GM19467 (cell line): ENCODE measurements at regions not wholly inside any gene's neighbourhood (a gene's known extent, or its start where the extent isn't known, plus 50 kb on each side); places are given as distances from the start of the nearest gene placed in this dataset.

ENCODE experiments used
- ATAC-seq: cut with Tn5 transposase; IDR thresholded peaks from one replicate; pipeline ENCODE4 v1.9.1; 2021; ENCODE audit warnings: mild to moderate bottlenecking, moderate library complexity; ENCODE audit not compliant: unreplicated experiment

GRCh38 chr3:78139166-78139565 is 1099.3 kb downstream of the ROBO2 start:
- no peak for ATAC-seq

GRCh38 chr3:78140274-78140673 is 1100.4 kb downstream of the ROBO2 start:
- no peak for ATAC-seq

- ATAC-seq: no peak
Observed at GRCh38 chr3:78140866-78141265, 1101.0 kb downstream of the ROBO2 start.

GRCh38 chr3:78141269-78141668 is 1101.4 kb downstream of the ROBO2 start:
- no peak for ATAC-seq

- ATAC-seq: no peak
Observed at GRCh38 chr3:78143000-78143399, 1103.1 kb downstream of the ROBO2 start.

- no peak for ATAC-seq
Observed at GRCh38 chr3:78148986-78149717, 1109.3 kb downstream of the ROBO2 start.

- no peak for ATAC-seq
Observed at GRCh38 chr3:78153973-78154372, 1114.1 kb downstream of the ROBO2 start.

- no peak for ATAC-seq
Observed at GRCh38 chr3:78154521-78155186, 1114.8 kb downstream of the ROBO2 start.

GRCh38 chr3:78161736-78162135 is 1121.8 kb downstream of the ROBO2 start:
- ATAC-seq: no peak

- no peak for ATAC-seq
Observed at GRCh38 chr3:78163379-78163778, 1123.5 kb downstream of the ROBO2 start.

GRCh38 chr3:78165876-78166275 is 1126.0 kb downstream of the ROBO2 start:
- ATAC-seq: no peak

- ATAC-seq: no peak
Observed at GRCh38 chr3:78174821-78175220, 1134.9 kb downstream of the ROBO2 start.

GRCh38 chr3:78176869-78177268 is 1137.0 kb downstream of the ROBO2 start:
- ATAC-seq: no peak

GRCh38 chr3:78177780-78178179 is 1137.9 kb downstream of the ROBO2 start:
- ATAC-seq: no peak

GRCh38 chr3:78178209-78178608 is 1138.3 kb downstream of the ROBO2 start:
- no peak for ATAC-seq

- ATAC-seq: no peak
Observed at GRCh38 chr3:78178740-78179363, 1139.0 kb downstream of the ROBO2 start.

- no peak for ATAC-seq
Observed at GRCh38 chr3:78183906-78184599, 1144.2 kb downstream of the ROBO2 start.

- no peak for ATAC-seq
Observed at GRCh38 chr3:78186404-78186803, 1146.5 kb downstream of the ROBO2 start.

GRCh38 chr3:78201091-78201490 is 1161.2 kb downstream of the ROBO2 start:
- ATAC-seq: no peak

- ATAC-seq: no peak
Observed at GRCh38 chr3:78204977-78205376, 1165.1 kb downstream of the ROBO2 start.

- no peak for ATAC-seq
Observed at GRCh38 chr3:78221300-78221699, 1181.4 kb downstream of the ROBO2 start.

- no peak for ATAC-seq
Observed at GRCh38 chr3:78221796-78222195, 1181.9 kb downstream of the ROBO2 start.
